Right lobe of liver (tissue), 4 donors: ENCODE measurements at regions not wholly inside any gene's neighbourhood (a gene's known extent, or its start where the extent isn't known, plus 50 kb on each side); places are given as distances from the start of the nearest gene placed in this dataset.
"Not testable (repeated sequence)": the region's sequence is repeated elsewhere in the genome, so short reads cannot be mapped to it uniquely, and the experiment has no call there.

Source experiments
- POLR2A ChIP-seq: fragments of 450-650 bp; IDR thresholded peaks from one replicate; pipeline ENCODE4 v1.6.1; 2017; ENCODE audit warnings: antibody characterized with exemption, mild to moderate bottlenecking
- TF ChIP-seq, protein P1 (sequence below), 4 donors: fragments of 200-600 bp in 3 of 4; fragments of 450-650 bp in 1 of 4; IDR thresholded peaks; one replicate each; pipeline versions ENCODE4 v1.5.1 to v1.8.0; 2016 to 2022; ENCODE audit warnings: antibody characterized with exemption in 4 of 4, mild to moderate bottlenecking in 2 of 4
- donor health status: DM: no; HTN: no; CAD: no.
- donor health status: DM: no; HTN: no; CAD: no.
- donor health status: DM: no; HTN: yes; CAD: no.

DNA sequence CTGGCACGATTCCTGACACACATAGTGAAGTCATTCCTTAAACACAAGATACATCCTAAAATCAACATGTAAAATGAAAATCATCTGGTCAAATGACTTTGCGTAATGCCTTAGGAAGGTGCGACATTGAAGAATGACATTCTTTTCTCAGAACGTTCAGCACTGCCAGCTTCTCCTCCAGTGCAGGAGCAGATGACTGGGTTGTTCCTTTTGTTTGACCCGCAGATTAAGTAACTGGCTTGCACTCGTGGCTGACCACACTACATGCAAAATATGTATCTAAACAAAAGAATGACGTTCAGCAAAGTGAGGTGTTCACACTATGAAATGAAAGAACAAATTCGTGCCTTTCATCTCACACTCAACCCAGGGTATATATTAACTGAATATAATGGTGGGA is 260.7 kb upstream of the CXorf66 start:
- TF ChIP-seq, protein P1, sequence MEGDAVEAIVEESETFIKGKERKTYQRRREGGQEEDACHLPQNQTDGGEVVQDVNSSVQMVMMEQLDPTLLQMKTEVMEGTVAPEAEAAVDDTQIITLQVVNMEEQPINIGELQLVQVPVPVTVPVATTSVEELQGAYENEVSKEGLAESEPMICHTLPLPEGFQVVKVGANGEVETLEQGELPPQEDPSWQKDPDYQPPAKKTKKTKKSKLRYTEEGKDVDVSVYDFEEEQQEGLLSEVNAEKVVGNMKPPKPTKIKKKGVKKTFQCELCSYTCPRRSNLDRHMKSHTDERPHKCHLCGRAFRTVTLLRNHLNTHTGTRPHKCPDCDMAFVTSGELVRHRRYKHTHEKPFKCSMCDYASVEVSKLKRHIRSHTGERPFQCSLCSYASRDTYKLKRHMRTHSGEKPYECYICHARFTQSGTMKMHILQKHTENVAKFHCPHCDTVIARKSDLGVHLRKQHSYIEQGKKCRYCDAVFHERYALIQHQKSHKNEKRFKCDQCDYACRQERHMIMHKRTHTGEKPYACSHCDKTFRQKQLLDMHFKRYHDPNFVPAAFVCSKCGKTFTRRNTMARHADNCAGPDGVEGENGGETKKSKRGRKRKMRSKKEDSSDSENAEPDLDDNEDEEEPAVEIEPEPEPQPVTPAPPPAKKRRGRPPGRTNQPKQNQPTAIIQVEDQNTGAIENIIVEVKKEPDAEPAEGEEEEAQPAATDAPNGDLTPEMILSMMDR (IDR thresholded peaks at IDR 0.05) = not testable (repeated sequence)
- TF ChIP-seq POLR2A = not testable (repeated sequence)
